Pons (tissue), 1 donor: ENCODE measurements at regions not wholly inside any gene's neighbourhood (a gene's known extent, or its start where the extent isn't known, plus 50 kb on each side); places are given as distances from the start of the nearest gene placed in this dataset.

Source experiments
- DNase-seq: peaks from one replicate; pipeline ENCODE4 v3.0.0-alpha.2; 2016; ENCODE audit warnings: low spot score

DNA sequence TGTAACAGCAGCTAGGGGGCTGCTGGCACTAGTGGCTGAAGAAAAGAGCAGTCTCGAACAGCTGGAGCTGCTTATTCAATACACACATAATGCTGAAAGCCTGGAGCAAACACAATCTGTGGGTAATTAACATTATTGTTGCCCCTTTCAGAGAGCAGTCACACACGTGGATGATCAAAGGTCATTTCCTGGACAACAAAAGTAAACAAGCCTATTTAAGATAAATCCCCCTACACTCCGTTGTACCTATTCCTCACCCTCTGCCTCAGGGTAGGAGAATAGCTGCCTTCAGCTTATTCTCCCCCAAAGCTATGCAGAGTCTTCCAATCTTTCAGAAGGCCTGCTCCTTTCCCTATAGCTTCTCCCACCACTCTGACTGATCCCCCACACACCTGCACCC, 803.9 kb downstream of the C4orf33 start:
- DNase-seq = no peak

DNA sequence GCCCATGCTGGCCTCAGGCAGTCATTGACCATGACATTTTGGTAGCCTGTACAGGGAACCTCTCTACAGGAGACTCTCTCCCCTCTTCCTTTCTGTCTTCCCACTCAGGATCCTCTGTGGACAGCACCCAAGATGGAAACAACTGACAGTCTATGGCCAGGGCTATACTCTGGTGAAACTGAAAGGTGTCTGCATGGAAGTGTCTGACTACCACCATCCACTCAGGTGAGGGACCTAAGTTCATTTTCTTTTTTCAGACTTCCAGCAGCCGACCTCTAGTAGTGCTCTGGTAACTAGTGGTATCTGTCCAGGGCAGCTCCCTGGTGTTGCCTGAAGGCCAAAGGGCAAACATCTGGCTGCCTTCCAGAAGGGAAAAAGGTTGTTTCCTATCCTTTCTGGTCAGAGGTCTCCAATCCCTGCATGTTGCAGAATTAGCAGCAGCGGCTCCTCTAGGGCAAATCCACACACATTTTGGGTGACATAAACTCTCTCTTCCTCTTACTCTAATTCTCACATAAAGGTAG, 804.5 kb downstream of the C4orf33 start:
- no peak for DNase-seq

DNA sequence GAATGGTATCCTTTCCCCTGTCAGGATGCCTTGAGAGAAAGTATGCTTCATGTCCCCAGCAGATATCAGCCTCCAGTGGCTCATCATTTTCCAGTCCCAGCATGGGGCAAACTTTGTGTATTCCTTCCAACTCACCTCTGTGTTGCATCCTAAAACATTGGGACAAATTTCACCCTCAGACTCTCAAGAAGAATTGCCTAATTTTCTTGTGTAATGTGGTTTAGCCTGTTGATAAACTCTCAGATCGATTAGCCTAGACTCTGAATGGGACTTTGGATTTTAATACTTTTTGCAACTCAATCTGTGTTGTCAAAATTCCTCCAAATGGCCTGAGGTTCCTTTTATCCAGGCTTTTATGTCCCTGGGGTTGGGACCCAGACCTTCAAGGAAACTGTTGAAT, 805.3 kb downstream of the C4orf33 start:
- DNase-seq = no peak

DNA sequence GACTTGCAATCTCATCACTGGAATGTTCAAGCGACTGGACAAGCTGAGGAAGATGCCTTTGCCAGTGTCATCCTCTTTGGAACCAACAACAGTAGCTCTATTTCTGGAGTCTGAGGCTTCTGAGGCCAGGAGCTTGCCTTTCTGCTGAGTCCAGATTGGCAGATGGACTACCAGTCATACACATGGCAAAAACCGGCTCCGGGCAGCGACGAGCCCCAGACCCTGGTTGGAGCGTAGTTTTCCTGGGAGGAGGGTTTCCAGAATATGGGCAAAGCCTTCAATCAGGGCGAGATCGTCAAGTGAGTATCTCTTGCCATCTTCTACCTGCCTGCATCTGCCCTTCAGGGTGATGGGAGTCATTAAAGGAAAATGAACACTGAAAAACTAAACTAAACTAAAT, 807.9 kb downstream of the C4orf33 start:
- no peak for DNase-seq

DNA sequence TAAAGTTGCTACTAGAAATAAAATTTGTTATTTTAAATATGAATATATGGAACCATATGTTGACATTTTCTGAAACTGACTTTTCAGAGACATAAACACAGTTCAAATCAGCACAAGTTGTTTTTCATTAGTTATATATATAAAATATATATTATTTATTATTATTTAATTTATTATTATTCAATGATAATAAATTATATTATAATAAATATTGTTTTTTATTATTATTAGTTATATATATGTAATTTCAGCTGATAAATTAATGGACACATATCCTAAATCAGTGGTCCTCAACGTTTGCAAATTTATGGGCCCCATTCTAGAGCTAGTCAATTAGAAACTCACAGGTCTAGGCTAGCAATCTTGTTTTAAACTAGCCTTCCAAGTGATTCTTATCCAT, 809.3 kb downstream of the C4orf33 start:
- no peak for DNase-seq

DNA sequence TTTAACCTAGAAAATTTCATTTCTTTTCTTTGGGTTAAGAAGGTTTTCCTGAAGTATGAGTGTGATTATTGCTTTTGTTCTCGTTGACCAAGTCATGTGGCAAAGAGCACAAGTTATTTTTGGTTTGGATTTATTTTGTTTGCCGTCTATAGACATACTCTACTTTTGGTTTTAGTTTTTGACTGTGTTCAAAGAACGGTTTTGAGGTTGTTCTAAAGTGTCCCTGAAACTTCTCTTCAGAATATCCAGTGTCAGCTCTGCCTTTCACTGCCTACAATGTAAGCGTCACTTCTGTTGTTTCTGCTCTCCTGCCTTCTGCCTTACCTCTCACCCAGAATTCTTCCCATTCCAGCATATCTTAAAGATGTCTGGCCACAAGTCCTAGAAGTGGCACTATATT, 812.2 kb downstream of the C4orf33 start:
- no peak for DNase-seq

DNA sequence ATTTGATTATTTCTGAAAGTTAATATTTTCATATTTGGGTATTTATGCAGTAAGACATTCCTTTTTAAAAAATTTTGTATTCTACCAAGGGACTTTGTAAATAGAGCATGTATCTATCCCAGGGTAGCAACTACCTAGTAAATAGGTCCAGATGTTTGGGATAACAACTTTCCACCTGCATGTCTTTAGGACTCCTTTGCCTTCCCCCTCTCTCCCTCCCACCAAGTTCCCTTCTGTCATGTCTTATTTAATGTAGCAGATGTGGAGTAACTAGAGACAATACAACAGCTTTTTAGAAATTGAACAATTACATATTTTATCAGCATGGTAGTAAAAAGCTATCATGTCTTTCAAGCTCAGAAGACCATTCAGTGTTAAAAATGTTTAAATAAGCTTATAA, 821.0 kb downstream of the C4orf33 start:
- DNase-seq = no peak

DNA sequence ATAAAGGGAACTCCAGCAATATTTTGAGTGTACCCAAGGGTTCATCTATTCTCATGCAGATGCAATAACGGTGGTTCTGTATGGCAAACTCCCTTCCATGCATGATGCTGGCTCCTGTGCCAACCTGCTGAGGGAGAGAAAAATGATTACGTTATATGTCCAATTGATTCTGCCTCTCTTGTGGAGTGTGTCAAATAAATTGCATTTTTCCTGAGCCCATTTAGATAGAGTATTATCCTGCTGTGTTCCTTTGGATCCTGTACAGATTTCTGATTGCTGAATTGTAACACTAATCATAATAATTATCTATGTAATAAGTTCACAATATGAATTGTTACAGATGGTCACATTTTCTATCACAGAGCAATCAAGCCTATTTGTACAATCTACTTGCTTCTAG, 821.7 kb downstream of the C4orf33 start:
- DNase-seq = no peak

DNA sequence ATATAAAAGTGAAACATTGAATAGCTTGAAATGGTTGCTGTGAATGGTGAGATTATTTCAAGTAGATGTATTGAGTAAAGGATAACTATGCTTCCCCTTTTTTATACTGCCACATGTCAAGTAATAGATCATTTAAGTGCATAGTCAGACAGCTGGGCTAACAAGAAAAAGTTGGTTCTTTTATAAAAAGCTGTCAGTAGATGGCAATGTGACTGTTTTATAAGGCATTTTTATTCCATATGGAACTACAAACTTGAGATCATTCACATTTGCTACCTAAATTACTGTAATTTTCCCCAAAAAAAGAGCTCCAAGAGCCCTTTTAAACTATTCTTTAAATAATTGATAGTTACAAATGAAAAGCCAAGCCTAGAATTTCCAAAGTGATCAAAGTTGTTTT, 831.0 kb downstream of the C4orf33 start:
- DNase-seq = peak; percentile 5

DNA sequence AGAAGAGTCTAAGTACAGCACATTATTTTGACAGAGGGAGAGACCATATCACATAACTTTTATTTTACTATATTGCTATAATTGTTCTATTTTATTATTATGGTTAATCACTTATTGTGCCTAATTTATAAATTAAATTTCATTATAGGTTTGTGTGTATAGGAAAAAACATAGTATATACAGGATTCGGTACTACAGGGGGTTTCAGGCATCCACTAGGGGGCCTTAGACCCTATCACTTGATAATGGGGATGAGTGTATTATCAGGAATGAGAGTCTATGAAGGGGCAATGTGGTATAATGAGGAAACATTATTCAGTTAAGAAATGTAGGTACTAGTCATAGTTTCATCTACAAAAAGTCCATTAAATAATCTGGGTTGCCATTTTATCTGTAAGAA, 833.1 kb downstream of the C4orf33 start:
- no peak for DNase-seq

DNA sequence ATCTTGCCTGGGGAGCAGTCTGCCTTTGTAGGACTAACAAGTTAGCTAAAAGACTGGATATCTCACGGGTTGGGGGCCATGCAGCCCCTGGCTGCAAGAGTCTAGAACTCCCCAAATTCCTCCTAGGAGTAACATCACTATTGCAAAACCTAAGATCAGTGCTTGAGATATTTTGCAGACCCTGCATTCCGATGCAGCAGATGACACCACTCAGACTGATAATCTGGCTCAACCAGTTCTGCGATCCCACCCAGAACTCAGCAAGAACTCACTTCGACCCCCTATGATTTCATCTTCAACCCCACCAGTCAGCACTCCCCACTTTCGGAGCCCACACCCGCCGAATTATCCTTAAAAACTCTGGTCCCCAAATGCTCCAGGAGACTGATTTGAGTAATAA, 834.0 kb downstream of the C4orf33 start:
- DNase-seq = no peak

DNA sequence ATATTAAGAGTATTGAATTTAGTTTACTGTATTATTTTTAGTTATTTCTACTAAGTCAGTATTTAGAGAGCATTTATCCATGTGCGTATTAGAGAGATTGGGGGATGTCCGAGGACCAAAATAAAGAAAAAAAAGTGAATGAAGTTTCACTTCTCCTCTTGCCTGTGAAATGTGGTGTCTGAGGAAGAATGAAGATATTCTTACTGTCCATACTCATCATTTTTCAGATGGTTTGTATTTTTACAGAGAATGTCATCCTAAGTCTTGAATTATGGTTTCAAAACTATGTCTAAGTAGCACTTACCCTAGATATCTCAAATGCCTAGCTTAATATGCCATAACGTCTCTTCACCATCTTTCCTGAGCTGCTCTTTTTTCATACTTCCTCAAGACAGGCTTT, 854.3 kb downstream of the C4orf33 start:
- DNase-seq = peak; percentile 4

DNA sequence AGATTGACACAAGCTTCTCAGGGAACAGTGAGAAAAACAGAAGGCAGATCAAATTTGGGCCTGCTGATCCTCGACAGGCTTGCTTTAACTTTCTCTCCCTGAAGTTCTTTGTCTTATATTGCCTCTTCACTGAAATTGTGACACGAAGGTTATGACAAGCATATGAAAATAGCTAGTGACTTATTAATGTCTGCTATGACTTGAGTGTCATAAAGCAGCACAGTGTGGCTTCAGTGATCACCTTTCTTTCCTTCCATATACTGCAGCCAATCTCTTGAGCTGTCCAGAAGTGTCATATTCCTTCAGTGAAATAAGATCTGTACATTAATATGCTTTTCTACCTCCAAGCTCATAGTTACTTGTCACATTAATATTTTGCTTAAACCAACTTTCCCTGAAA, 870.2 kb downstream of the C4orf33 start:
- no peak for DNase-seq

DNA sequence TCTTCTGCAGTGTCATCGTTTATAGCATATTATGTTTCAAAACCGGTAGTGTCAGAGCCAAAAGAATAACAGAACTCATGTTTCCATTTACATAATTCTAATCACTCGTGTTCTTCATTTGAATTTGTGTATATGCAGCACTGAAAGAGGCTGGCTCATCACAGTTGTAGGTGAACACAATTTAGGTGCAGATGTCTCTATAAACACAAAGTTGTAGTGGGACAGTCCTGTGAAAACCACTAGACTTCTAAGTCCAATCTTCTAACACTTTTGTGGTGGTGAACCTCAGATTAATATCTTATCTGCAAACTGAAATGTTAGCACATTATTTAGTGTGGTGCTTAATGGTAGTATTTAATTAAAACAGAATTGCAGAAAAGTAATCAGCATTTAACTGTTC, 872.4 kb downstream of the C4orf33 start:
- DNase-seq = no peak

DNA sequence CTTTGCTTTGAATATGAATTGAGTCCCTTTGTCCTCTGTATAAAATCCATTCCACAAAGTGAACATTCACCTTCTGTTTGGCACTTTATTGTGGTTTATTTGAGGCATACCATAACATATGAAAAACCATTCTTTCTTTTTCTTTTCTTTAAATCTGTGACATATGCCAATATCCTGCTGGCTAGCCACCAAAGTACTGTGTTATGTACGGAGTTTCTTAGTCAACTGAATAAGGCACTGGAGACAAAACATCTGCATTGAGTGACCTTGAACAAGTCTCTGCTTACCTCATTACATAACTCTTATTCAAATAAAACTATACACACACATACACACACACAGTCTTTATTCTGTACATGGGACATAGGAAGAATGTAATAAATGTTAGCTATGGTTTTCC, 872.8 kb downstream of the C4orf33 start:
- no peak for DNase-seq

DNA sequence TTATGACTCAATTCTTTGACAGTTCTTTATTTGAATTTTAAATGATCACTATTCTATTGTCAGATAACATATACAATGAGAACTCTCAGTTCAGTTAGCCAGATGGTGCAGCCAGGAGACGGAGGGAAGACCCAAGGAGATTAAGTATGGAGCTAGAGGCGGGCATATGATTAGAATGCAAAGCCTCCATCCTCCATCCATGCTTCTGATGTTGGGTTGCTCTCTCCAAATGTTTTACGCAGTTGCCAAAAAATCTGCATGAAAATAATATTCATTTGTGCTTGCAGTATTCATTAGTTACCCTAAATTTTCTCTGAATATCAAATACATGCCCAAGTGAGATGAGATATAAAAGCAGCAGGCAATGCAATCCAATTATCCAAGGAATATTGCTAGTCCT, 874.8 kb downstream of the C4orf33 start:
- DNase-seq = no peak

DNA sequence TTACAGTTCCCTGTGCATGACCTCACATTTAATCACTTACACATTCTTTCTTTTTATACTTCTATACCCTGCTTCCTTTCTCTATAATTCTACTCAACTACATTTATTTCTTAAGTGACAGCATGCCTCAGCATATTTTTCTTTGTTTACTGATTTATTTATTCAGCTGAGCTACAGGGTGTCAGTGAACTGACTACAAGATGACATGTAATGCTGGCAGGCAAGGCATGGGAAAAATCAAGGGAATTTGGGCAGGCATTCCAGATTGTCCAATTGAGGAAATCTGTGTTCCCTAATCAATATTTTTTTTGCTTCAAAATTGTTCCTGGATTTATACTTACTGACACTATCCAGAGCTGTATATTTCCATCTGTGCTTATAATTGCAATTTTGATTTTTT, 875.5 kb downstream of the C4orf33 start:
- DNase-seq = no peak

DNA sequence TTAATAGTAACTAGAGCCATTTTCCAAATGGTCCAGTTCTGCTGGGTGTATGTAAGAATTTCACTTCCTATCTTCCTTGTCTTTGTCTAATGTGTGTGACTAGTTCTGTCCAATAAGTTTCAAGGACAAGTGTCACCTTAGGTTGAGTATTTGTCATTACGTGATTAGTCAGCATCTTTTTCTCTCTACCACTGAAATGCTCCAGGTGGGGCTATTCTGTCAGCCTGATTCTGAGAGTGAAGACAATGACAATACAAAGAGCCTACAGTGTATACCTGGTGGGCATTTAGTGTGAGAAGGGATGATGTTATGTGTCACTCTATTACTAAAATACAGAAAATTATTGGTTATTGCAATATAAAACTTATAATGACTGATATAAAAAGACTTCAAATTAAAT, 876.3 kb downstream of the C4orf33 start:
- no peak for DNase-seq

DNA sequence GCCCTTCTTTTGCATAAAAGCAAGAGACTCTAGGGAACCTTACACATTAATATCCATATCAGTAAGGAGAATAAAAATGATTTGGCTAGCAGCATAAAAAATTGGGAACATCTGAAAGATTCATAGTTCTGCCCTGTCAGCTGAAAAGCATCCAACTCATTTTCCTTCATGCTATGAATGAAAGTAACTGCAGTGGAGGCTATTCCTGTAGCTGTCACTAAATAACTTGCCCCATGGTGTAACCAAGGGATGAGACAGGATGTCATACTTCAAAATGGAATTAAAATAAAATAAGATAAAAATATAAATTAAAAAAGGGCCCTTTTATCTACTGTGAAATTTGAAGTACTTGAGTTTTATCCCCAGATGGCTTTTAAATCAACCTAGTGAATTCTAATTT, 878.8 kb downstream of the C4orf33 start:
- no peak for DNase-seq

DNA sequence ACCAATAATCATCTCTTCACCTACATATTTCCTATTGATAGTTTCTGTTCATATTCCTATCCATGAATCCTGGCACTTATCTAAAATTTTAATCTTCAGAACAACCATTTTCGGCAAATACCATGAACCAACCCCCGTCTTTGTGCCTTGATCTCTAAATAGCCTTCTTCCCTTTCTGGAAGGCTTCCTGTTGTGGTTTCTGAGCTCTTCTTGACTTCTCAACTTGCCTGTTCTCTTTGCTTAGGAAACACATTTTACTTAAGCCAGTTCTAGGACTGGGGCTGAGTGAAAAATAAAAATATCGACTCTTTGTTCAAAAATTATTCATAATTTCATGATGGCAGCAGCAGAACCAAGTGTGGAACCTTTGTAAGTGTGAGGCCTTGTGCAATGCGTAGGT, 882.4 kb downstream of the C4orf33 start:
- DNase-seq = peak; percentile 42

DNA sequence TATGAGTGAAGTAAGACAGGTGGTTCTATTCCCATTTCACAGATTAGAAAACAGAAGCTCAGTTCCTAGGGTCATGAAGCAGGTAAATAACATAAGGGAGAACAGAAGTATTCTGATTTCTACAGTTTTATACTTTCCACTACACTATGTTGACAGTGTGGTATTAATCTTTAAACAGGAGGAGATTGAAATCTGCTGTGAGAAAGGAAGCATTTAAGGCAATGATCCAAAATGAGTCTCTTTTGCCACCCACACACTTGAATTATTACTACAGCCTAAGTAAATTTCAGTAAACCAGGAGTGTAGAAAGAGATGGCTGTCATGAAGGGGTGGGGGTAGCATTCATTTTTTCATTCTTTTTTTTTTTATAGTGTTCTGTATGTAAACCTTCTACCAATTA, 893.0 kb downstream of the C4orf33 start:
- no peak for DNase-seq

DNA sequence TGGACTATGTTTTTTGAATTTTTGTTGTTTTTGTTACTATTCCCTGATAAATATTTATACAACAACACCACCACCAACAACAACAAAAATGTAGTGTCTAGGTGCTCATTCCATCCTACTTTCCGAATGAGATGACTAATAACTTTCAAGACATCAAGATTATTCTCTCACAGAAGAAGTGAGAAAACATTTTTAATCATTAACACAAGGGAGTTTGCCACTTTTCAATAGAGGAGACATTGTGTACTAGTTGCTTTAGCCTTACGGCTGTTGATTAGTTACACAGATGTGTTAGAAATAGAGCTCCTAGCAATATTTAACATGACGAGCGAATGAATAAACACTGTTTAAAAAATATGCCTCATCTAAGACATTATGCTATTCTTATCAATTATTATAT, 898.8 kb downstream of the C4orf33 start:
- DNase-seq = no peak

DNA sequence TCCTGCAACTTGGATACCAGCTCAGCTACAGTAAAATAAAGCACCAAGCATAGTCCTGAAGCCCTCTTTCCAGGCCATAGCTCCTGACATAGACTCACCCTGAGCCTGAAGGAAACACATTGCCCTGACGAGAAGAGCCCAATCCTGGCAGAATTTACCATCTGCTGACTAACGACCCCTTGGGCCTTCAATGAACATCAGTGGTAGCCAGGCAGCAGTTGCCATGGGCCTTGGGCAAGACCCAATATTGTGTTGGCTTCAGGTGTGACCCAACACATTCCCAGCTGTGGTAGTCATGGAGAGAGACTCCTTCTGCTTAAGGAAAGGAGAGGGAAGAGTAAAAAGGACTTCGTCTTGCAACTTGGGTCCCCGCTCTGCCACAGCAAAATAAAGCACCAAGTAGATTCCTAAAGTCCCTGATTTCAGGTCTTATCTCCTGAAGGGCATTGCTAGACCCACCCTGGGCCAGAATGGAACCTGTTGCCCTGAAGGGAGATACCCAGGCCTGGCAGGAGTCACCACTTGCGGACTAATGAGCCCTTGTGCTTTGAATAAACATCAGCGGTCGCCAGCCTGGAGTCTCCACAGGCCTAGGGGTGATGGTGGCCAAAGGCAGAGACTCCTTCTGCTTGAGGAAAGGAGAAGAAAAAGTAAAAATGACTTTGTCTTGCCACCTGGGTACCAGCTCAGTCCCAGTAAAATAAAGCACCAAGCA, 902.6 kb downstream of the C4orf33 start:
- DNase-seq = no peak

DNA sequence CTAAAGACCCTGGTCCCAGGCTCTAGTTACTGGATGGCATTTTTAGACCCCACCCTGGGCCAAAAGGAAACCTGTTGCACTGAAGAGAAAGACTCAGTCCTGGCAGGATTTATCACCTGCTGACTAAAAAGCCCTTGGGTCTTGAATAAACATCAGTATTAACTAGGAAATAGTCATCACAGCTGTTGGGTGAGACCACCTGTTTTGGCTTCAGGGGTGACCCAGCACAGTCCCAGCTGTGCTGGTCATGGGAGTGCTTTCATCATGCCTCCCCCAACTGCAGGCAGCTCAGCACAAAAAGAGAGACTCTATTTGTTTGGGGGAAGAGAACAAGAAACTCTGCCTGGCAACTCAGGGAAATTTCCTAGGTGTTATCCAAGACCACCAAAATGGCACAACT, 903.2 kb downstream of the C4orf33 start:
- no peak for DNase-seq
